OCI-LY1 (cell line): ENCODE measurements at regions not wholly inside any gene's neighbourhood (a gene's known extent, or its start where the extent isn't known, plus 50 kb on each side); places are given as distances from the start of the nearest gene placed in this dataset.

Experiments used
- H2AFZ ChIP-seq: fragments of 200-600 bp; sonication (generic), shearing (Covaris generic); 2 replicates; pipeline ENCODE4 v1.6.0; 2014; ENCODE audit warnings: antibody characterized with exemption, mild to moderate bottlenecking, low read length
- H3F3A ChIP-seq: fragments of 200-600 bp; sonication (generic), shearing (Covaris generic); 2 replicates; pipeline ENCODE4 v1.6.0; 2014; ENCODE audit warnings: mild to moderate bottlenecking, antibody characterized with exemption, low read length, moderate library complexity; ENCODE audit not compliant: insufficient read depth
- H3K27ac ChIP-seq: fragments of 200-600 bp; sonication (generic); 2 replicates; pipeline ENCODE4 v1.5.1; 2014; ENCODE audit warnings: low read length, mixed run types, mild to moderate bottlenecking, low read depth; ENCODE audit not compliant: poor library complexity, severe bottlenecking
- H3K27me3 ChIP-seq: fragments of 200-600 bp; sonication (generic); 2 replicates; pipeline ENCODE4 v1.6.0; 2014; ENCODE audit warnings: antibody characterized with exemption, mild to moderate bottlenecking, low read length, moderate library complexity; ENCODE audit not compliant: insufficient read depth
- H3K36me3 ChIP-seq: fragments of 200-600 bp; sonication (generic); 2 replicates; pipeline ENCODE4 v1.6.1; 2014; ENCODE audit warnings: mild to moderate bottlenecking, antibody characterized with exemption, low read length, moderate library complexity, mixed read lengths; ENCODE audit not compliant: insufficient read depth
- H3K4me1 ChIP-seq: fragments of 200-600 bp; sonication (generic); 2 replicates; pipeline ENCODE4 v1.5.1; 2014; ENCODE audit warnings: mild to moderate bottlenecking, low read length, moderate library complexity; ENCODE audit not compliant: insufficient read depth, severe bottlenecking
- H3K4me2 ChIP-seq: fragments of 200-600 bp; sonication (generic), shearing (Covaris generic); 2 replicates; pipeline ENCODE4 v1.6.1; 2014; ENCODE audit warnings: low read length
- H3K4me3 ChIP-seq: fragments of 200-600 bp; sonication (generic); 2 replicates; pipeline ENCODE4 v1.5.1; 2014; ENCODE audit warnings: low read length, low read depth, mild to moderate bottlenecking, mixed read lengths; ENCODE audit not compliant: poor library complexity, severe bottlenecking
- H3K79me2 ChIP-seq: fragments of 200-600 bp; shearing (Covaris generic); 2 replicates; pipeline ENCODE4 v1.6.1; 2016; ENCODE audit warnings: mixed run types, low read length, mixed read lengths; ENCODE audit not compliant: insufficient read depth
- H3K9ac ChIP-seq: fragments of 200-600 bp; sonication (generic), shearing (Covaris generic); 2 replicates; pipeline ENCODE4 v1.6.1; 2014; ENCODE audit warnings: mild to moderate bottlenecking, low read length, mixed read lengths
- H3K9me2 ChIP-seq: fragments of 200-600 bp; sonication (generic), shearing (Covaris generic); 2 replicates; pipeline ENCODE4 v1.6.1; 2014; ENCODE audit warnings: low read depth, mild to moderate bottlenecking, low read length, mixed read lengths
- H3K9me3 ChIP-seq: fragments of 200-600 bp; shearing (Covaris generic); 2 replicates; pipeline ENCODE4 v1.6.1; 2014; ENCODE audit warnings: low read length, mixed read lengths
- H4K20me1 ChIP-seq: fragments of 200-600 bp; sonication (generic), shearing (Covaris generic); 2 replicates; pipeline ENCODE4 v1.6.0; 2016; ENCODE audit warnings: mild to moderate bottlenecking, low read length; ENCODE audit not compliant: insufficient read depth
- CTCF ChIP-seq: fragments of 200-600 bp; sonication (generic), shearing (Covaris generic); IDR thresholded peaks from 2 replicates; pipeline ENCODE4 v1.5.1; 2017; ENCODE audit warnings: mild to moderate bottlenecking, antibody characterized with exemption, low read length, moderate library complexity, mixed read lengths
- EZH2 ChIP-seq: fragments of 200-600 bp; sonication (generic), shearing (Covaris generic); IDR thresholded peaks from 2 replicates; pipeline ENCODE4 v1.8.0; 2017; ENCODE audit warnings: borderline replicate concordance, mixed run types, mild to moderate bottlenecking, antibody characterized with exemption, low read length, moderate library complexity, mixed read lengths

- no peaks in the 10 kb centered on the region for H3K79me2 ChIP-seq
- no peak overlapping the region for H3K4me3 ChIP-seq
- H3K4me2 ChIP-seq: no peak overlapping the region
- no peak overlapping the region for H2AFZ ChIP-seq
- no peaks in the 10 kb centered on the region for H3K9me3 ChIP-seq
- H3K36me3 ChIP-seq: no peaks in the 10 kb centered on the region
- H3K9me2 ChIP-seq: no peaks in the 10 kb centered on the region
- no peak for TF ChIP-seq EZH2
- no peak for TF ChIP-seq CTCF
- H3F3A ChIP-seq: no peaks in the 10 kb centered on the region
- H3K27ac ChIP-seq: no peak overlapping the region
- H3K9ac ChIP-seq: no peak overlapping the region
- no peaks in the 10 kb centered on the region for H4K20me1 ChIP-seq
- no peaks in the 10 kb centered on the region for H3K4me1 ChIP-seq
- no peaks in the 10 kb centered on the region for H3K27me3 ChIP-seq
Observed at GRCh38 chr12:25764409-25764808, 194.1 kb upstream of the RASSF8 start.

GRCh38 chr12:25764892-25765291 is 193.6 kb upstream of the RASSF8 start:
- Histone ChIP-seq H4K20me1 (no peaks in the 10 kb centered on the region), H3K4me1 (no peaks in the 10 kb centered on the region), H3K9ac (no peak overlapping the region), H3K36me3 (no peaks in the 10 kb centered on the region), H3F3A (no peaks in the 10 kb centered on the region), H3K27ac (no peak overlapping the region), H3K27me3 (no peaks in the 10 kb centered on the region), H2AFZ (no peak overlapping the region), H3K4me2 (no peak overlapping the region), H3K4me3 (no peak overlapping the region), H3K79me2 (no peaks in the 10 kb centered on the region), H3K9me2 (no peaks in the 10 kb centered on the region), H3K9me3 (no peaks in the 10 kb centered on the region)
- TF ChIP-seq EZH2 (no peak), CTCF (no peak)

GRCh38 chr12:25767606-25768005 is 190.9 kb upstream of the RASSF8 start:
- no peak overlapping the region for H3K4me2 ChIP-seq
- H3K9me3 ChIP-seq: no peaks in the 10 kb centered on the region
- H3K27ac ChIP-seq: no peak overlapping the region
- TF ChIP-seq CTCF: no peak
- TF ChIP-seq EZH2: no peak
- H2AFZ ChIP-seq: no peak overlapping the region
- no peaks in the 10 kb centered on the region for H3K79me2 ChIP-seq
- H3K27me3 ChIP-seq: no peaks in the 10 kb centered on the region
- no peaks in the 10 kb centered on the region for H3K9me2 ChIP-seq
- no peak overlapping the region for H3K4me3 ChIP-seq
- H3K36me3 ChIP-seq: no peaks in the 10 kb centered on the region
- H3K9ac ChIP-seq: no peak overlapping the region
- H3K4me1 ChIP-seq: no peaks in the 10 kb centered on the region
- no peaks in the 10 kb centered on the region for H4K20me1 ChIP-seq
- no peaks in the 10 kb centered on the region for H3F3A ChIP-seq
